Stimulated activated CD8-positive, alpha-beta memory T cell treated with anti-CD3 and anti-CD28 coated beads, Interleukin-15, amount 100 ng/mL, for 4 hours (primary cell): ENCODE measurements at regions not wholly inside any gene's neighbourhood (a gene's known extent, or its start where the extent isn't known, plus 50 kb on each side); places are given as distances from the start of the nearest gene placed in this dataset.

ENCODE experiments used
- DNase-seq, 2 donors: peaks; one replicate each; pipeline ENCODE4 v3.0.0-alpha.2; 2020; ENCODE audit warnings: low read depth in 2 of 2

DNA sequence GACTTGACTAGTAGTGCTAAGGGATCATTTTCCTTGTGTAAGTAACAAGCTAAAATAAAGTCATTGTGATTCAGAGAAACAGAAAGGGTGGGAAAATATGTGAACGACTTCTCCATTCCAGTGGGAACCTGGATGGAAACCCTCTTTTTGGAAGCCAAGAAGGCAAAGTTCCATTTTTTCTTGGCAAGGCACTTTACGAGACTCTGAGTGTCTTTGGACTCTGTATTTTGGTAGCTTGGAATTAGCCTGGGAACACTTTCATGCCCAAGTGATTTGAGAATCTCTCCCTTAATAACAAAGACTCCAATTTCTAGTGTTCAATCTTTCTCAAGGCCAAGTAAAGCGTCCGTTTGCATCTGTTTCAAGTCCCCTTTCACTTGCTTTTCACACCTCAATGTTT, 100.5 kb upstream of the SASH1 start:
- DNase-seq, result no peak

DNA sequence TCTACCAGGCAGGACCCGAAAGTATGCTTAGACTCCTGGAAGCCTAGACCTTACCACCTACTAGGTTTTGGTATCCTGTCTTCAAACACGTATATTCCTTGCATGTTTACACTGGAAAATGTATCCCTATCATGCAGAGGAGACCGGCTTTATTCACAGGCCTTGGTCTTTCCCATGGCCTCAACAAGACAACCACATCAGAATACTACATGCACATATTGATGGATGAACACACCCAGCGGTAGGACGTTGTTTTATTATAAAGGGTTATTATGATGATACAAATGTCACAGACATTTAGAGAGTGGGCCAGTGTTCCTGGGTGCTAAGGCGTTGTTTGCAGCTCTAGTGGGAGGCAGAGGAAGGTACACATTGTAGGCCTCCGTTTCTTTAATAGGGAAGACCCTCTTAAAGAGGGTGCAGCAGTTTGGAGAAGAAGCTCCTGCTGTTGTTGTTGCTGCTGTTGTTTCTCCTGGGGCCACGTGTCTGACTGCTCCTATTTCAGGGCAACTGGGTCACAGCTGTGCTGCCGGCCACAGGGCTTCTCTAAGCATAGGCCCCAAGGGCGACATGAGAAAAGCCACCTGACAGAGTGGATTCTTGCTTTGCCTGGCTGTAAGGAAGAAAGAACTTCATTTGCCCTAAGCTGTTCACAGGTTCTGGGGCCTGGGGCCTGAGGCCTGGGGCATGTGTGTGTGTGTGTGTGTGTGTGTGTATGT, 98.3 kb upstream of the SASH1 start:
- no peak for DNase-seq

DNA sequence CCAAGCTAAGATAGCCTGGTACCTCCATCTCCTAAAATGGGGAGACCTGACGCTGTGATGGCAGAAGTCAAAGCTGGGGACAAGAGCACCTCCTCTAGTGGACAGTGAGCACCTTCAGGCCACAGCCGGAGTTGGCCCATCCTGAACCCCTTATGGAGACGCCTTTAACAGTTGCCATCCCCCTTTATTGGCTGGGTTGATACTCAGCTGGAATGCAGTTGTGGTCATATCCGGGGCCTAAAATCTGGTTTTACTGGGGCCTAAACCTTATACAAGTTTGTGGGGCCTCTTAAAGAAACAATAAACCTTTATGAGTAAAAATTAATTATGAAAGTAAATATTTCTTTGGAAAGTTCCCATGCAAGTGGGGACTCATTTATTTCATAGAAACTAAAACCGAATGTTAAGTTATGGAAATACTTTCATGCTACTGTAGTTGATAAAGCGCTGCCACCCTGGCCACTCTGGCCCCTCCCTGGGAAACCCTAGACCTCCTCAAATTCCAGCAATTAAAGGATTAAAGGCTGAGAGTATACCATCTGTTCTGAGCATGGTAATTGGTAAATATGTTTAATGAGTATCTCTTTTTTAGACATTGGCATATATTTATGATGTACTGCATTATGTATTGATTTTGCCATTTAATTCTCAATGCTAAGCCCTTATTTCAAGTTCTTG, 95.1 kb upstream of the SASH1 start:
- DNase-seq, result no peak

DNA sequence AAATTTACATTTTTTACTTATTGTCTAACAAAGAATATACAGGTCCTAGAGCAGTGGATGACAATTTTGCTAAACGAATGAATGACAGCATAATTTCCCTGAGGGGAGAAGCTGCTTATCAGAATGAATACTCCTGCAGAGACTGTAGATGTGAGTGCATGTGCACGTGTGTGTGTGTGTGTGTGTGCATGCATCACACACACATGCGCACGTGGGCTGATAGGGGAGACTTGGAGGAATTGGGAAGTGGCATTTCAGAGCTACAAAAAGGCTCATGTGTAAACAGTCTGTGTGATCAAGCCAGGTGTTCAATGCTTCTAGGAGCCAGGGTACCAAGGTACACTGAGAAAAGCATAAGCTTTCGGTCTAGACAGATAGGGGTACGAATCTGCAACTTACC, 93.5 kb upstream of the SASH1 start:
- no peak for DNase-seq

DNA sequence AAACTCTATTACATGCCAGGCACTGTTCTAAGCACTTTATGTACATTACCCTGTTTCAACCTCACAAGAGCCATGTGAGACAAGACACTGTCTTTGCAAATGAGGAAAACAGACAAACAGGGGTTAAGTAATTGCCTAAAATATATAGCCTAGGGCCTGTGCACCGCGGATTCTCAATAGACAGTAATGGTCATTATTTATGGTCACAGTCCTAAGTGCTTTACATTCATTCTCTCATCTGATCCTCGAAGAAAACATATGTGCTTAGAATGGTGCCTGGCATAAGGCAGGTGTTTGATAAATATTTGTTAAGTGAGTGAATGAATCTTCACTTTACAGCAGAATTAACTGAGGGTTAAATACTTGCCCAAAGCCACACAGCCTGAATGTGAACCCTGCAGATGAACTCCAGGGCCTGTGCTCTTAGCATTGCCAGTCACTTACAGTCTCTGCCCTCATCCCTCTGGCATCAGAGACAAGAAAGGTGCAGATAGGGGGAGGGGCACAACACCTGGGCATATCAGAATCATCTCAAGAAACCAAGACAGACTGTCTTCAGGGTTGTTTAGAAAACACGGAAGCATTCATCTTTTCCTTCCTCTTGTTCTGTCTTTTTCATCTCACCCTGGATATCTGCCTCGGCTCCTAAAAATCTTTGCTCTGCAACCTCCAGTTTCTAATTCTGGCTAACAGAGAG, 92.8 kb upstream of the SASH1 start:
- DNase-seq, result no peak

DNA sequence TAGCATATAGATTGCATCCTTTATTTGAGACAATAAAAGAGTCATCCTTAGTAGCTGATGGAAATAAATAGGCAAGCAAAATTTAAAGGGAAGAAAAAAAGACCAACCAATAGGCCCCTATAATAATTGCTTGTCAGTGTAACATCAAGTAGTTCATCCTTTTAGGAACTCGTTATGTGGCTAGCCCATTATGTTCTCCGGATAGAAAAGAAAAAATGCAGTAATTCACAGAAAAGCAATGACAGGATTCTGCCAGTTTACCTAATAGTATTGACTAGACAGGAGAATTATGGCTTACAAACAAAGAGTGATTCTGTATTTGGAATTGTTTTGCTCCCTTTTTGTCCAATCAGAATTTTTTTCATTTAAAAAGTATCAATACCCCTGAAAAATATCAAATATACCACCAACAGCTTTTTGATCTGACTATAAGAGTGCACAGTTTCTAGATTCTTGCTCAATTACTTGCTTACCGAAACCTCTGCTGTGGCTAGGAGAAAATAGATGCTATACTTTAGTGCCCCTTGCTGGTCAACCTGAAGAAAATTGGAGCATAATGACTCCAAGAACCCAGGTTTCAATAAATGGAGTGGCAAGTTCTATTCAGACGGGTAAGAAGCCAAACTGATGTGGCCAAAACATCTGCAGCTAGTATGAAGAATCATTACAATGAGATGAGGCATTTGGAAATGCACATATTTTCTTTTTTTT, 91.5 kb upstream of the SASH1 start:
- no peak for DNase-seq

DNA sequence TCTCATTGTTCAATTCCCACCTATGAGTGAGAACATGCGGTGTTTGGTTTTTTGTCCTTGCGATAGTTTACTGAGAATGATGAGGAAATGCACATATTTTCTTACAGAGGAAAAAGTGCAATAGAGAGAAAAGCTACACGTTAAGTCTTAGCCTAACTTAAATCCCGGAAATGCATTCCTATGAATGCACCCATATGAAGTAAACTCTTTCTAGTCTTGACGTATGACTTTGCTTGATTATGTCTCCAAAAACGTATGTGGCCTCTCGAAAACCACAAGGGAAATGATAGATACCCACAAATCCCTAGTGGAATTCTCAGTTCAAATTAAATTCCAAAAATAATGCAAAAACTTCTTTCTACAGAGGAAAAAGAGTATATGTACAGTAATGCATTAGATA, 90.7 kb upstream of the SASH1 start:
- DNase-seq, result no peak

DNA sequence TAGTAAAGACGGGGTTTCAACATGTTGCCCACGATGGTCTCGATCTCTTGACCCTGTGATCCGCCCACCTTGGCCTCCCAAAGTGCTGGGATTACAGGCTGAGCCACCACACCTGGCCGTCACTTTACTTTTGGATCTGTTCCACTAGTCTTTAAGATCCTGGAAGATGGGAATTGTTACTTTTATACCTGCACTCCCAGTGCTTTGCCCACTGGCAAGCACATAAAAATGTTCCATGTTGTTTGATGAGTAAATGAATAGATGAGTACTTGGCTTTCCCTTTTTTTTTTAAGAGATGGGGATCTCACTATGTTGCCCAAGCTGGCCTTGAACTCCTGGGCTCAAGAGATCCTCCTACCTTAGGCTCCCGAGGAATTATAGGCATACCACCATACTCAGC, 84.8 kb upstream of the SASH1 start:
- no peak for DNase-seq

DNA sequence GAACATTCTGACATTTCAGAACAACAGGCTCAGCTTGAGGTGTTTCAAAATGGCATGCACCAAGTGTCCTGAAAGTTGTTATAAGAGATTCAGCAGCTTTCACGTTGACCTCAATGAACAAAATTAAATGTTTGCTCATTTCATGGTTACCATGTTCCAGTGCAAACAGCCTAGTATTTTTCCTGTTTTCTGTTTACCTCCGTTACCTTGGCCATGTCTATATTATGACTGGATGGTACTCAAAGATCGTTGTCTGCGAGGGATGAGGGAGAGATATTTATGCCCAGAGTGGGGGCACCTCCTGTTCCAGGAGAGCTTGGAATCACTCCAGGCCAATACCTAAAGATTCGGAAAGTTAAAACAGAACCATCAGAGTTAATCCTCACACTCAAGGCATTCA, 83.8 kb upstream of the SASH1 start:
- no peak for DNase-seq

DNA sequence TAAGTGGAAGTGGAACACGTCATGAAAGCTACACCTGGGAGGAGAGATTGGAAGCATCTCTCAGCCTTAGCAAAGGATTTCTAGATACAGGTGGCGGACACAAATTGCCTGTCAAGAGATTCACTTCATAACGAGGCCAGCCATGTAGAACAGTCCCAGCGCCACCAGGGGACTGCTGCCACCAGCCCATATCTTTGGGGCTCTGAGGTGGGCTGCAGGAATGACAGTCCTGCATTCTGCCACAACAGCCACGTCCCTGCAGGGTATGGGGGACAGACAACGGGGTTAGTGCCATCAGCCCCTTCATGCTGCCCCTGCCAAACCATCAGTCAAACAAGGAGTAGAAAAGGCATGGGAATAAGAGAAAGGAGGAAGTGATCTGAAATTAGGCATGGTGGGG, 81.2 kb upstream of the SASH1 start:
- no peak for DNase-seq

DNA sequence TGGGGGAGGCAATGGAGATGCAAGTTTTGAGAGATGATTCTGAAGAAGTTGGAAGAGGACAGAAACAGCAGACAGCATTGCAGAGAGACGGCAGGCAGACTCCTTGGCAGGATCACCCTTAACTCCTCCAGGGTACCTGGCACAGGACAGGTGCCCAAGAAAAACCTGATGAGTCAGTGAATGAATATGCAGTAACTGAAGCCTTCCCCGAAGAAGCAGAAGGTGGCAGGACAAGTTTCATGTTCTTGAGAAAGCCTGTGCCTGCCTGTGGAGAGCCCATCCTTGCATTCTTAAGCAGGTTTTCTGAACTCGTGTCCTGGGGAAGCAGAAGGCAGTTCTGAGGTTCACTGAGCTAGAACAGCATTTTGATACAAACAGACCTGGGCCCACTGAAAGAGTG, 79.6 kb upstream of the SASH1 start:
- DNase-seq, result no peak

DNA sequence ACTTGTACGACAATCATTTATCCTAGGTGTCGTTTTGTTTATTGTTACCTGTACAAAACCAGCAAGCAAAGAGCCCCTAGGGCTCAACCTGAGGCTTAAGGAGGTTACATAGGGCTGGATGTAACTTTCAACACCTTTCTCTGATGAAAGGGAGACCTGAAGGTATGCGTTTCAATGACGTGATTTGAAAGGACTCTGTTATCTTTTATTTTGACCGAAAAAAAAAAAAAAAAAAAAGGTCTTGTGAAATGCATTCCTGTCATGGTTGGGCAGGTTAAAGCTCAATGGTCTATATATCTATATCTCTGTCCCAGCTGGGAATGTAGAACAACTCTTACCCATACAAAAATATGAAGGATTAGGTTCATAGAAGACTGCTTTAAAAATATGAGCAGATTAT, 78.7 kb upstream of the SASH1 start:
- no peak for DNase-seq

DNA sequence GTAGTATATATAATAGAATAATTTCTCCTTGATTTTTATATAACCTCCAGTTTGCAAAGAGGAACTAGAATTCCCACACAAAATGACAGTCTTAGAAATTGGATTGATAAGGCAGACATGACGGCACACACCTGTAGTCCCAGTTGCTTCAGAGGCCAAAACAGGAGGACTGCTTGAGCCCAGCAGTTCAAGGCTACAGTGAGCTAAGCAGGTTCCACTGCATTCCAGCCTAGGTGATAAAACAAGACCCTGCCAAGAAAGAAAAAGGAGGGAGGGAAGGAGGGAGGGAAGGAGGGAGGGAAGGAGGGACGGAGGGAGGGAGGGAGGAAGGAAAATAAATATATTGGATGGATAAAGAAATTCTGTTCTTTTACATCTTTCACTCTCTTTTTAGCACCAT, 77.6 kb upstream of the SASH1 start:
- DNase-seq, result no peak

DNA sequence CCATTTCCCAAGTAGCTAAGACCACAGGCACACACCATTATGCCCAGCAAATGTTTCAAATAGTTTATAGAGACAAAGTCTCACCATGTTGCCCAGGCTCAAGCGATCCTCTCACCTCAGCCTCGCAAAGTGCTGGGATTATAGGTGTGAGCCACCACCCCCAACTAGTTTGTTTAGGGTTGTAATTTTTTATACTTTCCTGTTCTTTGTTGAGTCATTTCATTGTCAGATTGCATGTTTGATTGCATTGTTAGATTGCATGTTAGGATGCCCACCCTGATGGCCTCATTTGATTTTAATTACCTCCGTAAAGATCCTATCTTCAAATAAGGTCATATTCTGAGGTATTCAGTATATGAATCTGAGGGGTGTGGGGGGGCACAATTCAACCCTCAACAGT, 73.3 kb upstream of the SASH1 start:
- DNase-seq, result no peak

DNA sequence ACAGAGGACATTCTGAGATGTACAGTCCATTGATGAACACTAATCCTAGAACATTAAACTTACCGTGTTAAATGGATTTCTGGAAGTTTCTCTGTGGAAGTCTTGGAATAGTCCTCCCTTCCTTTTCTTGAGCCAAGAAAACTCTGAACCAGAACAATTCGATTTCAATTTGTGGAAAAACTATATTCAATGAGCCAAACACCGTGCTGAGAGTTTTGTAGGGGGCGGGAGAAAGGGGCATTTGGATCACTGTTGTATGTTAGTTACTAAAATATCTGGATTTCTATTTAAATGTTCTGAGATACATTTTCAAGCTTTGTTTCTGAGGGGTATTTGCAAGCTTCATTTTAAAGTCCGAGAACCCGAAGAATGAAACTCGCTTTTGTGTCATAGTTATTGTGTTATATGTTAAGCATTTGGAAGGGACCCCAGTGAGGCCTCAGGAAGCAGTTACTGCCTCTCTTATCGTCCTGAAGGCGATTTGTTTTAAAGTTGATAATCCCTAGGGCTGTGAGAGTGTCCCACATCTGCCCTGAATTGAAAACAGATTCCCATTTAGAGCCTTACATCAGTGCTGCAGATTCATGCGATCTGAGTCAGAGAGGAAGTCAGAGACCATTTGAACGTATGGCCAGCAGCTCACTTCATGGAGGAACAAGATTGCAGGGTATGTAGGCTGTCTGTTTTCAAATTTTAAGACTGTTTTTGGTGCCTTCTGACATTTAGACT, 70.8 kb upstream of the SASH1 start:
- no peak for DNase-seq

DNA sequence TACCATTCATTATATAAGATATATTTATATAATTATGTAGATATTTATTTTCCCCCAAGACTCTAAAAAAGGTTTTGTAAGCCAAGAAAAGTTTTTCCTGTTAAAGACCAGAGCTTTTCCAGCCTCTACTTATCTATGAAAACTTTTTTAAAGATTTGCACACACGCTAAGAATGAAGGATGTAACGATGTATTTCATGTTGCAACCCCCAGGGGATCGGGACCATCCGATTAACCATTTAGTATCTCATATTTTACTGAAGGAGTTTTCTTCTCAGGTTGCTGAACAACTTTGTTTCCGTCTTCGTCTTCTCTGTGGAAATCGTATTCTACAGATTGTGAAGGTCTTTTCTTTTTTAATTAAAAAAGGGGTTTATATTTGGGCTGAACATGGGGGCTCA, 70.0 kb upstream of the SASH1 start:
- DNase-seq, result no peak

DNA sequence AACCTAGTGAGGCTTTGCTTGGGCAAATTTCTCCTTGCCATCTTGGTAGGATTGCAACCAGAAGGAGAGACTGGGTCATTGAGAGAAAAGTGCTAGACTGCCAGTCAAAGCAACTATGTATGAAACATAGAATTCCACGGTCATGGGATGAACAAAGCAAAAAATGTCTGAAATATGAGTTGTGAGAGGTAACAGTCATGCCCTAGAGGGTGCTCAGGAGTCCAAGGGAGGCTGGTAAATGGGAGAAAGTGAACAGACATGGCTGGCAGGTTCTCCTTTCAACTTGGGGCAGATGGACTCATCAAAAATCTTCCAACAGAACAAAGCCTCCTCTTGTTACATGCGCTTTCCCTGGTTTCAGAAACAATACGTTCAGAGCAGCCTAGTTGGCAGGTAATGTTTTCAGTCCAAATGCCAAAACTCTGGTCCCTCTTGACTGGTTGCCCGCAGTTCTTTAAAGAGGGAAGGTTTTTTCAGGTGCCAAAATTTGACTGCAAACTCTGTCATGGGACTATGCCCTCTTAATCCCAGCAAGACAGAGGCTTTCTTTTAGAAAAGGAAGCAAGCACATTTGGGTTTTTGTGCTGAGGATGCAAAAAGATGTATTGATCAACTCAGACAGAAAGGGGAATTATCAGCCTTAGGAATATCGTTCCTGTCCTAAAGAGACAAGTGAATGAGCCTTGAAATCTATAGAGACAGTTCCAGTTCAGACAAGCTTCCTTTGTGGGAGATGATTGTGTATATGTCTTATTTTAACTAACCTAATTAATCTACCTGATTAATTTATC, 68.5 kb upstream of the SASH1 start:
- no peak for DNase-seq

DNA sequence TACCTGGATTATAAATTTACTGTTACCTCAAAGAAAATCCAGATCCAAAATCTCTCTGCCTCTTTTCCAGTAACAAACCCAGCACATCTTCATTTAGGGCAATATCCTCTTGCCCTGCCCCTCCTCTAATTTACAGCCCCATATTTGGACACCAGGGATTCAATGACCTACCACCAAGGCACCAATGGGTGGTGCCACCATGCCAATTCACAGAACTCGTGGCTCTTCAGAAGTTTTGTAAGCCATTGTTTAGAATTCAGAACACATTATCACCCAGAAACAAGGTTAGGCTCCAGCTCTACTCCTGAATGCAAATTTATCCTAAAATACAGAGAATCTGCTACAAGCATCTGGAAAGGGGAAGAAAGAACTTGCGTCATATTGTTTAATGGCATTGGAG, 67.8 kb upstream of the SASH1 start:
- no peak for DNase-seq

DNA sequence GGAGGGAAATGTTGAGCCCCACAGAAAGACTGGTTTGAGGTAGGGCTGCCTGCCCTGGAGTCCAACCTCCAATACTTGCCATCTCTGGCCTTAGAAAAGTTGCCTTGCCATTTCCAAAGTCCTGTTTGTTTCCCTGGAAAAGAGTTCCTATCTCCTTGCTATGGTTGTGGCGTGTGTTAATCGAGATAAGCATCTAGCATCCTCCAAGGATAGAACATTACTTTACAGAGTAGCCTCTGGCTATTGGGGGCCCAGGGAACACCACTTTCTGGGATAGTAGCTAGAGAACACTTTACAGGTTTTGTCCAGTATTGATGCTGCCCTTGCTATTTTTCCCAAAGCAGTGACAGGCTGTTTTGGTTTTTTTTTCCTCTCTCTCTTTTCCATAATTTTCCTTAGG, 57.4 kb upstream of the SASH1 start:
- no peak for DNase-seq

DNA sequence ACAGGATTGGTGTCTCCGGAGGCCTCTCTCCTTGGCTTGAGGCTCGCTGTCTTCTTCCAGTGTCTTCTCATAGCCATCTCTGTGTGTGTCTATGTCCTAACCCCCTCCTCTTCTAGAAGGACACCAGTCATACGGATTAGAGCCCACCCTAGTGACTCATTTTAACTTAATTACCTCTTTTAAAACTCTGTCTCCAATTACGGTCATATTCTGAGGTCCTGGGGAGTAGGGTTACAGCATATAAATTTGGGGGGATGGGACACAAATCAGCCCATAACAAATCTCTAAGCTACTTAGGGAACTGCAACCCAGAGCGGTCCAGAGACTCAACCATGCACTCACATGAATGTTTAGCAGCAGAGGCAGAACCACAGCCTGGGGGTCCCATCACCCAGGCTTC, 56.1 kb upstream of the SASH1 start:
- DNase-seq, result no peak
